SKM-1 (cell line): ENCODE measurements at regions not wholly inside any gene's neighbourhood (a gene's known extent, or its start where the extent isn't known, plus 50 kb on each side); places are given as distances from the start of the nearest gene placed in this dataset.
A peak's percentile ranks its signal among the peaks of the same experiment; 100 is the strongest.

ENCODE experiments used
- DNase-seq: peaks from one replicate; lab custom pipeline; 2025; ENCODE audit not compliant: unreplicated experiment; lab: John Stamatoyannopoulos, UW

- DNase-seq = no peak
Observed at GRCh38 chr2:217451666-217452065, 551.1 kb downstream of the TNS1 start.

- no peak for DNase-seq
Observed at GRCh38 chr2:217449444-217449843, 553.4 kb downstream of the TNS1 start.

- no peak for DNase-seq
Observed at GRCh38 chr2:217448860-217449259, 553.9 kb downstream of the TNS1 start.

GRCh38 chr2:217445723-217446122, 557.1 kb downstream of the TNS1 start:
- DNase-seq = no peak

- DNase-seq = no peak
Observed at GRCh38 chr2:217444932-217445331, 557.9 kb downstream of the TNS1 start.

GRCh38 chr2:217444509-217444908, 558.3 kb downstream of the TNS1 start:
- no peak for DNase-seq

GRCh38 chr2:217443601-217444000, 559.2 kb downstream of the TNS1 start:
- DNase-seq = no peak

GRCh38 chr2:217440000-217440399, 562.8 kb downstream of the TNS1 start:
- no peak for DNase-seq

- DNase-seq = no peak
Observed at GRCh38 chr2:217438821-217439220, 564.0 kb downstream of the TNS1 start.

- DNase-seq = no peak
Observed at GRCh38 chr2:217438136-217438535, 564.7 kb downstream of the TNS1 start.

GRCh38 chr2:217437290-217437870, 565.4 kb downstream of the TNS1 start:
- no peak for DNase-seq

GRCh38 chr2:217436386-217436785, 566.4 kb downstream of the TNS1 start:
- no peak for DNase-seq

- peak; percentile 56 for DNase-seq
Observed at GRCh38 chr2:217434180-217434975, 568.4 kb downstream of the TNS1 start.

- no peak for DNase-seq
Observed at GRCh38 chr2:217433522-217433921, 569.3 kb downstream of the TNS1 start.

GRCh38 chr2:217431577-217432269, 571.1 kb downstream of the TNS1 start:
- no peak for DNase-seq

- no peak for DNase-seq
Observed at GRCh38 chr2:217430916-217431576, 571.2 kb upstream of the TNP1 start.

GRCh38 chr2:217429981-217430500, 570.2 kb upstream of the TNP1 start:
- no peak for DNase-seq

GRCh38 chr2:217421834-217422233, 562.0 kb upstream of the TNP1 start:
- no peak for DNase-seq

- DNase-seq = no peak
Observed at GRCh38 chr2:217420854-217421253, 561.0 kb upstream of the TNP1 start.

- DNase-seq = no peak
Observed at GRCh38 chr2:217419055-217419671, 559.3 kb upstream of the TNP1 start.

GRCh38 chr2:217418544-217418943, 558.7 kb upstream of the TNP1 start:
- DNase-seq = no peak
